Keratinocyte (primary cell): ENCODE measurements at regions not wholly inside any gene's neighbourhood (a gene's known extent, or its start where the extent isn't known, plus 50 kb on each side); places are given as distances from the start of the nearest gene placed in this dataset.

Source experiments
- DNase-seq: peaks from one replicate; pipeline ENCODE4 v3.0.0-alpha.2; 2011; ENCODE audit warnings: low read depth, missing footprints, low spot score
- FAIRE-seq: peaks from 2 replicates; lab custom pipeline; 2011; peaks lifted over from hg19 to GRCh38; lab: Jason Lieb, UNC
- H2AFZ ChIP-seq: 2 replicates; pipeline ENCODE4 v1.6.0; 2012; ENCODE audit warnings: low read length, control low read depth, inconsistent platforms; ENCODE audit not compliant: control insufficient read depth
- H3K27ac ChIP-seq: 2 replicates; pipeline ENCODE4 v1.5.1; 2011; ENCODE audit warnings: low read length; ENCODE audit not compliant: control insufficient read depth, insufficient read depth
- H3K27me3 ChIP-seq: 3 replicates; pipeline ENCODE4 v1.6.0; 2011; ENCODE audit warnings: low read length; ENCODE audit not compliant: control insufficient read depth, insufficient read depth; ENCODE audit errors: extremely low read depth
- H3K36me3 ChIP-seq, 2 experiments: 2 replicates in 1 of 2; 3 replicates in 1 of 2; pipeline ENCODE4 v1.5.1; 2011; ENCODE audit warnings: low read length in 2 of 2, mild to moderate bottlenecking in 1 of 2; ENCODE audit not compliant: control insufficient read depth in 2 of 2, insufficient read depth in 2 of 2; ENCODE audit errors: extremely low read depth in 1 of 2
- H3K4me1 ChIP-seq: 3 replicates; pipeline ENCODE4 v1.5.1; 2011; ENCODE audit warnings: low read length; ENCODE audit not compliant: control insufficient read depth, insufficient read depth; ENCODE audit errors: extremely low read depth
- H3K4me2 ChIP-seq: 3 replicates; pipeline ENCODE4 v1.6.0; 2011; ENCODE audit warnings: low read depth, low read length; ENCODE audit not compliant: control insufficient read depth, insufficient read depth; ENCODE audit errors: extremely low read depth
- H3K4me3 ChIP-seq, 3 experiments: fragments of 200-600 bp in 1 of 3; sonication (generic) in 1 of 3; 2 replicates in 2 of 3; 3 replicates in 1 of 3; pipeline ENCODE4 v1.5.1; 2011 to 2016; ENCODE audit warnings: low read length in 3 of 3, mild to moderate bottlenecking in 3 of 3, control low read depth in 2 of 3, inconsistent platforms in 1 of 3, low read depth in 1 of 3, mixed read lengths in 1 of 3, mixed run types in 1 of 3, moderate library complexity in 1 of 3; ENCODE audit not compliant: control insufficient read depth in 2 of 3, insufficient read depth in 2 of 3; ENCODE audit errors: extremely low read depth in 1 of 3
- H3K79me2 ChIP-seq: 2 replicates; pipeline ENCODE4 v1.6.0; 2012; ENCODE audit warnings: low read length; ENCODE audit not compliant: control insufficient read depth, insufficient read depth
- H3K9ac ChIP-seq: 3 replicates; pipeline ENCODE4 v1.6.0; 2011; ENCODE audit warnings: low read length; ENCODE audit not compliant: control insufficient read depth, insufficient read depth; ENCODE audit errors: extremely low read depth
- H3K9me1 ChIP-seq: 3 replicates; pipeline ENCODE4 v1.6.0; 2011; ENCODE audit warnings: low read length; ENCODE audit not compliant: control insufficient read depth, insufficient read depth; ENCODE audit errors: extremely low read depth
- H3K9me3 ChIP-seq: 2 replicates; pipeline ENCODE4 v1.5.1; 2012; ENCODE audit warnings: low read depth, low read length; ENCODE audit not compliant: control insufficient read depth
- H4K20me1 ChIP-seq: 3 replicates; pipeline ENCODE4 v1.6.0; 2011; ENCODE audit warnings: low read length; ENCODE audit not compliant: control insufficient read depth, insufficient read depth; ENCODE audit errors: extremely low read depth
- CTCF ChIP-seq, 3 experiments: IDR thresholded peaks in 1 of 3; conservative IDR thresholded peaks in 1 of 3; optimal IDR thresholded peaks in 1 of 3; 2 replicates in 2 of 3; 3 replicates in 1 of 3; pipeline versions ENCODE3 to v1.5.1; 2011; ENCODE audit warnings: low read length in 3 of 3, mild to moderate bottlenecking in 3 of 3, moderate library complexity in 2 of 3, control low read depth in 1 of 3, inconsistent platforms in 1 of 3; ENCODE audit not compliant: insufficient read depth in 2 of 3; ENCODE audit errors: extremely low read depth in 1 of 3
- EZH2 ChIP-seq: IDR thresholded peaks from one replicate; pipeline ENCODE4 v1.6.1; 2012; ENCODE audit warnings: inconsistent platforms, mild to moderate bottlenecking, low read length, moderate library complexity
- dilution Hi-C: fragments of 300-500 bp; cut with MboI; formaldehyde crosslinking; loops from one replicate; pipeline ENCODE4 v1.7.0; 2020; ENCODE audit warnings: low sequenced_read_pairs; ENCODE audit not compliant: extremely low pct_ligation_motif_present

DNA sequence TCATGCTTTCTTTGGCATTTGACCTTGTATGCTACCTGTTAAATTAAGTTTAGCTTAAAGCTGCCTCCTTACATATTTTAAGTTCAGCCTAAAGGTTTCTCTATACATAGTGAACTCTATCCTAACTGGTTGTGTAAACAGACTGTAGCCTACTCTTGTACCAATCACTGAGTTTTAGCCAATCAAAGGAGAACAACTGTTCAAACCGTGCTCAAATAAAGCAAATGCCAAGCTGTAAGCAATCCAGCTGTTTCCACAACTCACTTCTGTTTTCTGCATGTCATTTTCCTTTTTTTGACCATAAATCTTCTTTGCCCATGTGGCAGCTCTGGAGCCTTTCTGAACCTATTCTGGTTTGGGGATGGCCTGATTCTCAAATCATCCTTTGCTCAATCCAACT, 1603.8 kb upstream of the ACVR2A start:
- TF ChIP-seq CTCF (optimal IDR thresholded peaks at IDR 0.05 in 1 of 3, IDR thresholded peaks at IDR 0.05 in 1 of 3, conservative IDR thresholded peaks at IDR 0.05 in 1 of 3; ENCODE audit: extremely low read depth in 1 of 3, insufficient read depth in 2 of 3, low read length in 3 of 3) (no peak), EZH2 (no peak)
- H3K79me2 ChIP-seq = no peaks in the 10 kb centered on the region
- H3K36me3 ChIP-seq = no peaks in the 10 kb centered on the region
- H2AFZ ChIP-seq = no peak overlapping the region
- no peak for DNase-seq
- H3K9me3 ChIP-seq = no peaks in the 10 kb centered on the region
- no peaks in the 10 kb centered on the region for H3K4me1 ChIP-seq
- no peaks in the 10 kb centered on the region for H4K20me1 ChIP-seq
- no peaks in the 10 kb centered on the region for H3K9me1 ChIP-seq
- H3K27me3 ChIP-seq = no peaks in the 10 kb centered on the region
- FAIRE-seq = no peak
- H3K4me2 ChIP-seq = no peak overlapping the region
- H3K27ac ChIP-seq = no peak overlapping the region
- no peak overlapping the region for H3K9ac ChIP-seq
- no peak overlapping the region for H3K4me3 ChIP-seq
- dilution Hi-C loops = no loop called here

GRCh38 chr2:146240391-146240790, 1604.4 kb upstream of the ACVR2A start:
- no peaks in the 10 kb centered on the region for H3K9me3 ChIP-seq
- no peak for FAIRE-seq
- no peaks in the 10 kb centered on the region for H3K9me1 ChIP-seq
- H2AFZ ChIP-seq = no peak overlapping the region
- no peaks in the 10 kb centered on the region for H4K20me1 ChIP-seq
- H3K36me3 ChIP-seq = no peaks in the 10 kb centered on the region
- H3K4me3 ChIP-seq = no peak overlapping the region
- no peaks in the 10 kb centered on the region for H3K79me2 ChIP-seq
- dilution Hi-C loops = no loop called here
- H3K9ac ChIP-seq = no peak overlapping the region
- no peak overlapping the region for H3K4me2 ChIP-seq
- TF ChIP-seq EZH2 (no peak), CTCF (optimal IDR thresholded peaks at IDR 0.05 in 1 of 3, IDR thresholded peaks at IDR 0.05 in 1 of 3, conservative IDR thresholded peaks at IDR 0.05 in 1 of 3; ENCODE audit: extremely low read depth in 1 of 3, insufficient read depth in 2 of 3, low read length in 3 of 3) (no peak)
- DNase-seq = no peak
- H3K4me1 ChIP-seq = no peaks in the 10 kb centered on the region
- H3K27ac ChIP-seq = no peak overlapping the region
- no peaks in the 10 kb centered on the region for H3K27me3 ChIP-seq
